Forelimb muscle (tissue), 1 donor: ENCODE measurements at regions not wholly inside any gene's neighbourhood (a gene's known extent, or its start where the extent isn't known, plus 50 kb on each side); places are given as distances from the start of the nearest gene placed in this dataset.
"Not testable (repeated sequence)": the region's sequence is repeated elsewhere in the genome, so short reads cannot be mapped to it uniquely, and the experiment has no call there.

ENCODE experiments used
- DNase-seq: peaks from one replicate; pipeline ENCODE4 v3.0.0-alpha.2; 2013; ENCODE audit warnings: low read depth

DNA sequence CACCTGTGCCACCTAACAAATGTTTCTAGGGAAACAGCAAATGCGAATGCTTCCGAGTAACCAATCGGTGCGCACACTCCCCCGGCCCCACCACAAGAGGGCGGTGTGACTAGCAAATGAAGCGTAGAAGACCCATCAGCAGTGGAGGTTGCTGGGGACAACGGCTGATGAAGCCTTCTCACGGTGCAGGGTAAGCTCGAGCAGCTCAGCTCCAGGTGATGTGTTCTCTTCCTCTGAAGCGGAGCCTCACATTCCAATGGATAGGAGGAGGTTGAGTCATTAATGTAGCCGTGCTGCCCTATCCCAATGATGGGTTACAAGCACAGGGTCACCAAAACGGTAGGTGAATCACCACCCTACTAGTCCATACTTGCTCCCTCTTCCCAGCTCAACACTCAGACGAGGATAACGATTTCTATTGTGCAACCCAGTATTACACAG lies 127.6 kb upstream of the TWIST2 start:
- DNase-seq = no peak

DNA sequence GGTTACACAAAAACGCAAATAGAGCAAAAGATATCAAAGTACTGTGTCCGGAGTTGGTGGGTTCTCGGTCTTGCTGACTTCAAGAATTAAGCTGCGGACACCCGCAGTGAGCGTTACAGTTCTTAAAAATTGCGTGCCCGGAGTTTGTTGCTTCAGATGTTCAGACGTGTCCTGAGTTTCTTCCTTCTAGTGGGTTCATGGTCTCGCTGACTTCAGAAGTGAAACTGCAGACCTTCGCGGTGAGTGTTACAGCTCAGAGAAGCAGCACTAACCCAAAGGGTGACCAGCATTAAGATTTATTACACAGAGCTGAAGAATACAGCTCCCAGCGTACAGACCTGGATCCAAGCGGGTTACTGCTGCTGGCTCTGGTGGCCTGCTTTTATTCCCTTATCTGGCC lies 125.7 kb upstream of the TWIST2 start:
- DNase-seq = no peak

DNA sequence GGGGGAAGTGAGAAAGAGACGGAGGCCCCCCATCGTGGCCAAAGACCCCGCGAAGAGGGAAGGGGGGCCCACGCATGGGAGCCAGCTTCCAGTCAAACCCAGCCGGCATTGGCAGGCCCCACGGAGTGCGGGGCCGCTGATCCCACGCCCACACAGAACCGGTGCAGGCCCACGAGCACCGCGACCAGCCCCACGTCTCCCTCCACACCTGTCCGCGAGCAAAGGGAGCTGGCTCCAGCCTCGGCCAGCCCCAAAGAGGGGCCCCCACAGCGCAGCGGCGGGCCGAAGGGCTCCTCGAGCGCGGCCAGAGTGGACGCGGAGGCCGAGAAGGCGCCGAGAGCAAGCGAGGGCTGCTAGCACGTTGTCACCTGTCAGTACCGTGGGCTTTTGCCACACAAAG lies 125.0 kb upstream of the TWIST2 start:
- no peak for DNase-seq

DNA sequence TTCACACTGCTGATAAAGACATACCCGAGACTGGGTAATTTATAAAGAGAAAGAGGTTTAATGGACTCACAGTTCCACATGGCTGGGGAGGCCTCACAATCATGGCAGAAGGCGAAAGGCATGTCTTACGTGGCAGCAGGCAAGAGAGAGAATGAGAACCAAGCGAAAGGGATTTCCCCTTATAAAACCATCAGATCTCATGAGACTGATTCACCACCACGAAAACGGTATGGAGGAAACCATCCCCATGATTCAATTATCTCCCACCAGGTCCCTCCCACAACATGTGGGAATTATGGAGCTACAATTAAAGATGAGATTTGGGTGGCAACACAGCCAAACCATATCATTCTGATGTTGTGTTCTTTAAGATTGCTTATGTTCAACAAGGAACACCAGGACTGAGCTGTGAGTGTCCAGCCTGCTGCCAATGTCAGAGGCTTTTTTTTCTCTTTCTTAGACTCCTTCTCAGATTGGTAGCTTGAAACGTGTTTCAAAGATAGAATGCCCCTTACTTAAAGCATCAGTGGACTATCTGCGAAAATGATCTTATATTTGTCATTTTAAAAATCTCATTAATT lies 124.1 kb upstream of the TWIST2 start:
- not testable (repeated sequence) for DNase-seq

GRCh38 chr2:238724728-238725127 lies 123.2 kb upstream of the TWIST2 start:
- no peak for DNase-seq

DNA sequence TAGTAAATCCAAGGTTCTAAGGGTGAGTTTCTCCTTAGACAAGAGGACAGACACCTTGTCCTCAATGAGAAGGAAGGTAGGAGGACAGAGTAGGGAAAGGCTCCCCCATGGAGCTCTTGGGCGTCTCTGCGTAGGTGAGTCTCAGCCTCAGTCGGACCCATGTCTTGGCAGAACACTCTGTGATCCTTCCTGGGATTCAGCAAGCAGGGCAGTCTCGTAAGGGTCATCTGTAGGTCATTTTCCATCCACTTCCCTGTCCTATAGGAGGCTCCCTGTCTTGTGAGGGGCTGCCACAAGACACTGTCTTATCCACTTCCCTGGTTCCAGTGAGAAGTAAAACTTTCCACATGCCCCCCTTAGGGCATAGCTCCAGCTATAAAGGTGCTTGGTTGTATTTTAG lies 122.6 kb upstream of the TWIST2 start:
- no peak for DNase-seq

GRCh38 chr2:238726670-238727584 lies 121.0 kb upstream of the TWIST2 start:
- DNase-seq = no peak

GRCh38 chr2:238727585-238728329 lies 120.1 kb upstream of the TWIST2 start:
- peak; percentile 51 for DNase-seq

DNA sequence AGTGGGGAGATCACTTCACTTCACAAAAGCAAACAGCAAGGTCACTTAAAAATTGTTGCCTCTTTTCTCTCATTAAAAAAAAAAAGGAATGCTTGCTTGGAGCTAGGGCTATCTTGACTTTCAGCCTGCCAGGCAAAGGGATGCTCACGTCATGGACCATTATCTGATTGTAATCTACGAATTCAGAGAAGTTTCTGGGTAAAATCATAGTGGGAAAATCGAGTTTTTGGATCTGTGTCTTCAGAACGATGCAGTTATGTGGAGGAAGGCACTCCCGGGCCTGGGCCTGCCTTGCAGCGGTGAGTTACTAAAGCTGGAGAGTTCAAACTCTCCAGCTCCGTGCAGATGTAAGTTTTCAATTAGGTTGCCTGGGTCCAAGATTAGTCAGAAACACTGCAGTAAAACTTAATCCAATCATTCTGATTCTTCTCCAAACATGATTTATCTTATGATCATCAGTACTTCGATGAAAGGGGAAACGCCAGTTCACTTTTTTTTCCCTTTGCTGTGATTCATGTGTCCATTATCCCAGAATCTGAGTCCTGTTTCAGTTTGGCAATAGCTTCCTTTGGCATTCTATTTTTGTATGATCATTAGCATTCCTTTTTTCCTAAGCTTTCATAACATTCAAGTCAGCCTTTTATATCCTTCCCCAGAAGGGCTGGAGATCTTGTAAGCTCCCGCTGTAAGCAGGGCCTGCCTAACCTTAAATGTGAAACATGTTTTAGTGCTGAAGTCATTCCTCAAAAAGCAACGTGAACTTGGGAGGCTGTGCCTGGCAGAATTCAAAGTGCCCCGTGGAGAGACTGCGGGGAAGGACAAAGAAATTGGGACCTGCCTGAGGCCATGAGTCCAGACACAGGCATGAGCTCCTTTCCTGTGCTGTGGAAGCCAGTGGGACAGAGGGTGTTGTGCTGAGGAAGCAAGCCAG lies 119.3 kb upstream of the TWIST2 start:
- DNase-seq = peak; percentile 93

- DNase-seq = no peak
These were observed 118.5 kb upstream of the TWIST2 start for GRCh38 chr2:238729261-238729935.

- no peak for DNase-seq
These were observed 117.8 kb upstream of the TWIST2 start for GRCh38 chr2:238730001-238730669.

GRCh38 chr2:238730881-238731280 lies 117.0 kb upstream of the TWIST2 start:
- DNase-seq = no peak

GRCh38 chr2:238731961-238732360 lies 115.9 kb upstream of the TWIST2 start:
- DNase-seq = no peak

DNA sequence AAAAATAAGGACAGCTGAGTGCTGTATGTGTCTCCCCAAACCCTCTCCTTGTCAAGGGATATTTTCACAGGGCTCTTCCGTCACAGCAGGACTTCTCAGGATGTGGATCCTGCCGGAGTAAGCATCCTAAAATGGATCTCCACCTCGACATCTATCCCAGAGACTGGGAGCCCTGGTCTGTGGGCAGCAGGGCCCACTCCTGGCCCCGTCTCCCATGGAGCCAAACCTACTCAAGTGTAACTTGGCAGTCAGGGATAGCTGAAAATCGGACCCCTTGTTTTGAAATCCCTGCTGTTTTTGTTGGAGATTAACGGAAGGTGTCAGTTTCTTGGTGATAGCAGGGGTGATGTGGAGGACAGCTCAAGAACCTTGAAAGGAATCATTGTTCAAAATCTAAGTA lies 109.0 kb upstream of the TWIST2 start:
- DNase-seq = no peak

DNA sequence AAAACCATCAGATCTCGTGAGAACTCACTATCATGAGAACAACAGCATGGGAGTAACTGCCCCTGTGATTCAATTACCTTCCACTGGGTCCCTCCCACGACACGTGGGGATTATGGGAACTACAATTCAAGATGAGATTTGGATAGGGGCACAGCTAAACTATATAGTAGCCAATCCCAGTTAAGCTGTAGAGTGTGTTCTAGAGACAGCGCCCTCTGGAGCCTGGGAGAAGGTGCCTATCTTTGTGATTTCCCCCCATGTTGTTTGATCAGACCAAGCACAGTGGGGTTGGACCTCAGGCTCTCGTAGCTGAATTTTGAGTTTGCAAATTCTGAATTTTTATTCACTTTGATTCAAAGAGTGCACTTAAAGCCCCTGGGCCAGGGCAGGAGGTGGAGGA lies 108.2 kb upstream of the TWIST2 start:
- DNase-seq = no peak

DNA sequence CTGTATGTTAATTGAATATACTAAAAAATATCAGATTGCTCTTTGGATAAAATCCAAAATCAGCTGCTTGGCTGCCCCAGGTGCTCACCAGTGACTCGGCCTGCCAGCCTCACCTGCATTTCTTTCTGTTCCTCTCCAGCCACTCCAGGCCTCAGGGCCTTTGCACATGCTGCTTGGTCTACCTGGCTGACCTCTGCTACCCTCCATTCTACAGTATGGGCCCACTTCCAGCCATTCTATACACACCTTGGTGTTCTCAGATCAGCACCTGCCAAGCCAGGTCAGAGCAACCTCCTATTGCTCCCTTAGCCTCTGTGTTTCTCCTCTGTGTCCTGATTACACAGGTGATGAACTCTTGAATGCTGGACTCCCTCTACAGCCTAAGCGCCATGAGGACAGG lies 106.6 kb upstream of the TWIST2 start:
- DNase-seq = no peak

GRCh38 chr2:238742066-238742465 lies 105.8 kb upstream of the TWIST2 start:
- DNase-seq = no peak

GRCh38 chr2:238742664-238743063 lies 105.2 kb upstream of the TWIST2 start:
- DNase-seq = no peak

DNA sequence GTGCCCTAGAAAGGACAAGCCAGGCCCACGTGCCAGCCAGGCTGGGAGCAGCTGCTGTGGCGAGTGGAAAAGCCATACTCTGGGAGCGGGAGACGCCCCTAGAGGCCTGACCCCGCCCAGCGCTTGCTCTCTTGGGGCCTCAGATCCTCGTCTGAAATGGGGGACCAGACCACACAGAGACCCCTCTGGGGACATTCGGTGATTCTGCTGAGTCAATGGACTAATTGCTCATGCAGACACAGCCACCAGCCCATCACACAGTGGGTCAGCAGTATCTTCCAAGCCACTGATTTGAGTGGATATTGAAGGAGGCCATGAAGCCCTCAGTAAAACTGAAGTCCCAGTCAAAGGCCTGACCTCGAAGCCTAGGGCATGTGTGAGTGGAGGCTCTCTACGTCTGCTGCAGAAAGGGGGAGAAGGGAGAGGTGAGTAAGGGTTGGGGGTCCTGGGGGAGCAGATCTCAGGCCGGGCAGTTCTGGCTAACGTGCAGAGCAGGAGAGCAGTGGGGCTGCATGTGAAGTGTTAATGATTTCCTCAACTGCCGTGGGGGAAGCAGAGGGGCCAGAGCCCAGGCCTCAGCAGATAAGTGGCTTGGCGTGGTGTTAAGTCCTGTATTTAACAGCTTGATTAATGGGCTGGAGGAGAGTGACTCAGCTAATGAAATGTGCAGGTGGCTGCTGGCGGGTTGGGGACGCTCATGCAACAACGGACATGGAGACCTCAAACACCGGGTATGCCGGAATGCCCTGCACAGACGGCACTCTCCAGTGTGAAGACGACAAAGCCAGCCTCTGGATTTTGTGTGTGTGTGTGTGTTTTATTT lies 104.4 kb upstream of the TWIST2 start:
- no peak for DNase-seq
